ENCODE measurements at regions not wholly inside any gene's neighbourhood (a gene's known extent, or its start where the extent isn't known, plus 50 kb on each side); places are given as distances from the start of the nearest gene placed in this dataset.

DNA sequence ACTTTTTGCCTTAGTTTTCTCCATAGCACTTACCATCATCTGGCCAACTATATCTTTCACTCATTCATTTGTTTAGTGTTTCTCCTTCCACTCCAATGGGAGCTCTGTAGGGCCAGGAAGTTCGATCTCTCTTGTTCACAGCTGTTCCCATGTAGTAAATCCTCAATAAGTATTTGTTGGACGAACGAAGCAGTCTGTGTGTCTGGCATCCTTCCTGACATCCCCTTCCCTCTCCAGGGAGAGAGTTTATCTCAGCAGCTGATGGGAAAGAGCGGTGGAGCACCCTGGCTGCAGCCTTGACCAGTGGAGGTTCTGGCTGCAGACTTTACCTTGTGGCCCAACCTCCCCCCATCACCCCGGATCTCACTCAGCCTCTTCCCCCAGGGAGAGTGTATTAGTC lies 141.7 kb downstream of the CHST1 start:
- DNase-seq = no peak

DNA sequence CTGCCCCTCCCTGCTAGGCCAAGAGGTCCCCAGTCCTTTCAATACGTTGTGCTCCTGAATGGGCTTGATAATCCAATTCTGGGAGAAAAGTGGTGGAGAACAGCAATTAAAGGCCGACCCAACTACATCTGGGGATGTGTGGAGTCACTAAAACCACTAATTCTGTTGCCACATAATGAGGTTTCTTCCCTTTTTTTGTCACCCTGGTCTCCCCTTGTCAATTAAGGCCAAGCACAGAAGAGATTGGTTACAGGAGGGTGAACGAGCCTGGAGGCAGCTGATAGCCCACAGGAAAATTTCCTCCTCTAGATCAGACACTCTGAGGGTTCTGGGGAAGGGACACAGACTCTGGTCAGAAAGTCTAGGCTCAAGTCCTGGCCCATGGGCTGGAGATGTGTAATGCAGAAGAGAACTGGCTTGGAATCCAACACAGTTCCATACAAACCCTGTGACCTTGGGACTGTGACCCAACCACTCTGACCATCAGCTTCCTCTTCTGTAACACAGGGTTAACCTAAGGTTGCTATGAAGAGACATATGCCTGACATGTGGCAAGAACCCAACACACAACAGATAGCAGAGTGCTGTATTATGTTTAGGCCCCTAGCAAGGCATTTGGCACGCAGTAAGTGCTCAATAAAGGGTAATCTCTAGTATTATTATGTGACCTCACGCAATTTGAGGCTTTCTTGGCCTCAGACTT lies 146.4 kb downstream of the CHST1 start:
- no peak for DNase-seq

- DNase-seq = no peak
These were observed 147.1 kb downstream of the CHST1 start for GRCh38 chr11:45518141-45518832.

DNA sequence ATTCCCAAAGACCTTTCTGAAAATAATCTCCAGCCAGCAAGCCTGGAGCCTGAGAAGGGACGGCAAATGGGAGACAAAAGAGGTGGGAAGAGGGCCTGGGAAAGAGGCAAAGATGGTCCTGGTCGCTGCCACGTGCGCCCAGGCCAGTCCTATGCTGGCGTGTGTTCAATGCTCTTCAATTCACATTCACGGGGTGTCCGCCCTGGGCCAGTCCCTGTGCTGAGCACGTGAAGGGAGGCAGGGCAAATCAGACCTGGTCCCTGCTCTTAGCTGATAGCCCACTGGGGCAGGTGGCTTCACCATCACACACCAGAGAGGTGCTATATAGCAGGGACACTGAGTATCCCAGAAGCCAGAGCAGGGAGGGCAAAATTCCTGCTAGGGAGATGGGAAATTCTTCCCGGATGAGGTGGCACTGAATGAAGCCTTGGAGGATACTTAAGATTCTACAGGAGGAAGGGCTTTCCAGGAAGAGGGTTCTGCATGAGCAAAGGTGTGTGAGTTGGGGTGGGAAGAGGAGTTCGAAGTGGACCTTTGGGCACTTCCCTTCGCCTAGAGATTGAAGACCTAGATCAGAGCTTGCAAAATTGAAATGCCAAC lies 148.2 kb downstream of the CHST1 start:
- no peak for DNase-seq

- no peak for DNase-seq
These were observed 151.5 kb downstream of the CHST1 start for GRCh38 chr11:45513821-45514340.

GRCh38 chr11:45512471-45513148 lies 152.8 kb downstream of the CHST1 start:
- no peak for DNase-seq

DNA sequence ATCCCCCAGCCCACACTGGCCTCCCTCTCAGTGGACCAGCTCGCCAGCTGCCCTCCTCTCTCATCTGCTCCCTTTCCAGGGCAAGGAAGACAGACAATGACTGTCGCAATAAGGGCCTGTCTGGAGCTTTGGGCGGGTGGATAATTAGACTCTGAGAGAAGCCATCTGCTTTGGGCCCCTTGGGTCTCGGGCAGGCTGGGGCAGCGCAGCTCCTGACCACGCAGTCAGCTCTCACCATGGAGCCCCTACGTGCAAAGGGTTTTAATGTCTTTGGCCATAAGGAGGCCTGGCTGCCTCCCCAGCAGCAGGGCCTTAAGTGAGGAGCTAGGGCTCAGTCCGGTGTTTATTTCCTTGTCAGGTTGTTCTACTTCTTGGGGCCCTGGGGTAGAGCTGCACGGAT lies 153.9 kb downstream of the CHST1 start:
- DNase-seq = no peak

DNA sequence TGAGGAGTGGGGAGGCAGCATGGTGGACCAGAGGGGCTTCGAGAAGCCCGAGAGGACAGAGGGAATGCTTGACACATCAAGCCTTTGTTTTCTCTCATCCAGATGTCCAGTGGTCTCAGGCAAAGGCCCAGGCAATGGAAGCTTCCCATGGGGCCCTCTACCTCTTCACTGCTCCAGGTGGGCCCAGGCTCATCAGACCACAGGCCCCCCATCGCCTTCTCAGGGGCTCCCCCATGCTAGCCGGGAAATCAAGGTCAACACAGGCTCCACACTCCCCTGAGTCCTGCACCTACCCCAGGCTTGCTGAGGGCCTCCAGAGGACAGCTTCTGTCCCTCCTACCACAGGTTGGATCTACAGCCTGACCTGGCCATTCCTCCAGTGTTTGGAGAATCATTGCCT lies 157.5 kb downstream of the CHST1 start:
- DNase-seq = no peak

GRCh38 chr11:45503311-45503710 lies 162.1 kb downstream of the CHST1 start:
- DNase-seq = no peak

GRCh38 chr11:45502226-45502545 lies 163.2 kb downstream of the CHST1 start:
- no peak for DNase-seq

GRCh38 chr11:45501392-45502225 lies 163.8 kb downstream of the CHST1 start:
- DNase-seq = no peak

DNA sequence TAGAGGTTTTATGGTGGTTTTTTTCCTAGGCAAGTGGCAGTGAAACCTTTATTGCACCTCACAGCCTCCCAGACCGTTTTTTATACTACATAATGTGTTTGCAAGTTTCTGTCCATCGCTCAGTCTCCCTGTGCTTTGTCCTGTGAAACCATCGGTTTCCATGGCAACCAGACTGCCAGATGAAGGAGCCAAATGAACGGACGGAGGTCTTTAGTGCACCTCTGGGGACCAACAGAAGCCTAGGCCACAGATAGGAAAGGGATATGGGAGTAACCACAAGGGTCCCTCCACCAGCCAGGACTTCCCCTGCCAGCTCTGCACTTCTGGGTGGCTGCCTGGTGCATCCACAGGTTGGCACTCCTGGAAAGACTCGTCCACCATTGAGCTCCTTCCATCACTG lies 165.0 kb downstream of the CHST1 start:
- no peak for DNase-seq

DNA sequence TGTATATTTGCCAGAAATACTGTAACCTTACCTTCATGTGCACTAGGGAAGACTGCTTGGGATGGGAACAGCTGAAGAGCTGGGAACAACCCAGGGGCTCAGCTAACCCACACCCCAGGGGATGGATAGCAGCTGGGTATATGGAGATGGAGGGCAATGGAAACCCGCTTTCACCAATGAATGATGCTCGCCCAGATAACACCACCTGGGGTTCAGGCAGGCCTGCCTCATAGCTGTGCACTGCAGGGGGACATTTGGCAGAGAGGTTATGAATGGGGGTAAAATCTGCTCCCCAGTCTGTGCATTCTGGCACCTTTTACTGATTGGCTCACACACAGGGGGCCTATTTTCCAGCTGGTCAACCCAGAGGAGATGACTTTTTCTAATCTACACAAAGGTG lies 170.7 kb downstream of the CHST1 start:
- no peak for DNase-seq

- peak in 3 of 56 donors; percentile 10 to 35 (median 21) for DNase-seq
These were observed 176.0 kb downstream of the CHST1 start for GRCh38 chr11:45489281-45489905.

DNA sequence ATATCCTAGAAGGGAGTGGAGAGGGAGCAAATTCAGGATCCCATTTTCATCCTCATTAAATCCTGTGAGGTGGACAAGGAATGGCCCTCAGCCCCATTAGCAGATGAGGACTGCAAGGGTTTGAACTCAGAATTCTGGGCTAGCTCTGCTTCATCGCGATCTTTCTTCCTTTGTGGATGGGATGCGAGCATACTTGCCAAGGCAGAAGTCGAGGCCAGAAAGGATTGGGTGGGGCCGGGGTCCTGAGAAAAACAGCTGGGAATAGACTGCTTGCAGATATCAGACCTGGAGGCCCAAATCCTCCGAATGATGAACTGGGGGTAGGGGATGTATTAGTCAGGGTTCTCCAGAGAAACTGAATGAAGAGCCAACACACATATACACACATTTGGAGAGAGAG lies 179.0 kb downstream of the CHST1 start:
- no peak for DNase-seq

GRCh38 chr11:45485070-45485707 lies 180.2 kb downstream of the CHST1 start:
- no peak for DNase-seq

- DNase-seq = no peak
These were observed 181.0 kb downstream of the CHST1 start for GRCh38 chr11:45484326-45484883.

- DNase-seq = no peak
These were observed 182.0 kb downstream of the CHST1 start for GRCh38 chr11:45483416-45483815.

GRCh38 chr11:45482331-45482730 lies 183.1 kb downstream of the CHST1 start:
- no peak for DNase-seq

DNA sequence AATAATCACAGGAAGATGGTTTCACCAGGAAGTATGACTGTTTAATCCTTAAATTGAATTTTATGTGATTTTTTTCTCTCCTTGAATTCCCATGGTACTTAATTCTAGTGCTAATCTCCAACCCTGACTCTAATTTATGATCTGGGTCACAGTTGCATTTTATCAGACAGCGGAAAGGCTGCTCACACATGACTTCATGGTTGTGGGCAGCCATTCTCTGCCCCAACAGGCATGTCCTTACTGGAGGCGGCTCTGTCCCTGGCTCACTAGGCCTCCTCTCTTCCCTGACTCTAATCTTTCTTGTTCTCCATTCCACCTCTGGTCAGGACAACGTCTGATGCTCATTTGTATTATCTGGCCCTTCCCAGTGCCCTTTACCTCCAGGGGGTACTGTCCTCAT lies 184.4 kb downstream of the CHST1 start:
- no peak for DNase-seq
